H9 (cell line): ENCODE measurements at regions not wholly inside any gene's neighbourhood (a gene's known extent, or its start where the extent isn't known, plus 50 kb on each side); places are given as distances from the start of the nearest gene placed in this dataset.

Experiments
- DNase-seq: peaks from one replicate; pipeline ENCODE4 v3.0.0-alpha.2; 2017
- H2AFZ ChIP-seq: one replicate; pipeline ENCODE4 v1.6.1; 2013; ENCODE audit warnings: mild to moderate bottlenecking, low read length, control low read depth, moderate library complexity
- H2AK5ac ChIP-seq: 2 replicates; pipeline ENCODE4 v1.6.1; 2013; ENCODE audit warnings: low read length, control low read depth, mixed read lengths; ENCODE audit not compliant: insufficient read length
- H2BK120ac ChIP-seq: one replicate; pipeline ENCODE4 v1.6.1; 2013; ENCODE audit warnings: low read depth, mild to moderate bottlenecking, low read length, control low read depth, inconsistent platforms; ENCODE audit not compliant: poor library complexity, severe bottlenecking
- H2BK12ac ChIP-seq: 2 replicates; pipeline ENCODE4 v1.6.1; 2013; ENCODE audit warnings: low read length, control low read depth, mixed read lengths, low read depth; ENCODE audit not compliant: insufficient read length
- H2BK15ac ChIP-seq: 2 replicates; pipeline ENCODE4 v1.6.1; 2013; ENCODE audit warnings: low read depth, low read length, control low read depth
- H2BK20ac ChIP-seq: one replicate; pipeline ENCODE4 v1.6.1; 2013; ENCODE audit warnings: low read depth, mild to moderate bottlenecking, low read length, control low read depth, inconsistent platforms; ENCODE audit not compliant: poor library complexity, severe bottlenecking
- H2BK5ac ChIP-seq: 2 replicates; pipeline ENCODE4 v1.6.1; 2013; ENCODE audit warnings: low read length, control low read depth, mixed read lengths; ENCODE audit not compliant: insufficient read length
- H3K14ac ChIP-seq: 2 replicates; pipeline ENCODE4 v1.6.1; 2013; ENCODE audit warnings: low read length, control low read depth; ENCODE audit not compliant: insufficient read depth
- H3K18ac ChIP-seq: 2 replicates; pipeline ENCODE4 v1.6.1; 2013; ENCODE audit warnings: low read depth, mild to moderate bottlenecking, mixed read lengths, low read length, control low read depth; ENCODE audit not compliant: insufficient read length
- H3K23ac ChIP-seq: 2 replicates; pipeline ENCODE4 v1.6.1; 2013; ENCODE audit warnings: low read length, control low read depth, mixed read lengths, low read depth; ENCODE audit not compliant: insufficient read length
- H3K23me2 ChIP-seq: 2 replicates; pipeline ENCODE4 v1.6.1; 2013; ENCODE audit warnings: low read depth, mild to moderate bottlenecking, mixed read lengths, low read length, control low read depth; ENCODE audit not compliant: insufficient read length, poor library complexity, severe bottlenecking
- H3K27ac ChIP-seq: 2 replicates; pipeline ENCODE4 v1.5.1; 2013; ENCODE audit warnings: low read length, control low read depth, mixed read lengths, low read depth; ENCODE audit not compliant: insufficient read length
- H3K27me3 ChIP-seq: 2 replicates; pipeline ENCODE4 v1.6.1; 2013; ENCODE audit warnings: low read length, control low read depth, inconsistent platforms; ENCODE audit not compliant: insufficient read depth
- H3K4ac ChIP-seq: 2 replicates; pipeline ENCODE4 v1.6.1; 2013; ENCODE audit warnings: low read depth, mild to moderate bottlenecking, control low read depth, inconsistent platforms, low read length, moderate library complexity
- H3K4me1 ChIP-seq: 2 replicates; pipeline ENCODE4 v1.6.1; 2013; ENCODE audit warnings: low read length, control low read depth, inconsistent platforms; ENCODE audit not compliant: insufficient read depth
- H3K4me2 ChIP-seq: 2 replicates; pipeline ENCODE4 v1.6.1; 2013; ENCODE audit warnings: low read length, control low read depth, mixed read lengths; ENCODE audit not compliant: insufficient read length, insufficient read depth
- H3K56ac ChIP-seq: 2 replicates; pipeline ENCODE4 v1.6.1; 2013; ENCODE audit warnings: low read depth, mild to moderate bottlenecking, mixed read lengths, low read length, control low read depth; ENCODE audit not compliant: insufficient read length
- H3K79me1 ChIP-seq: 2 replicates; pipeline ENCODE4 v1.6.1; 2013; ENCODE audit warnings: low read depth, mild to moderate bottlenecking, moderate library complexity, low read length, control low read depth, inconsistent platforms; ENCODE audit not compliant: insufficient read depth, poor library complexity, severe bottlenecking
- H3K79me2 ChIP-seq: 2 replicates; pipeline ENCODE4 v1.6.1; 2013; ENCODE audit warnings: low read length, control low read depth, inconsistent platforms; ENCODE audit not compliant: insufficient read depth
- H3K9ac ChIP-seq: 2 replicates; pipeline ENCODE4 v1.6.1; 2013; ENCODE audit warnings: low read length, control low read depth, mixed read lengths; ENCODE audit not compliant: insufficient read length; ENCODE audit errors: extremely low read depth
- H3K9me3 ChIP-seq: one replicate; pipeline ENCODE4 v1.6.1; 2013; ENCODE audit warnings: low read depth, low read length, inconsistent platforms; ENCODE audit not compliant: control insufficient read depth
- H3T11ph ChIP-seq: one replicate; pipeline ENCODE4 v1.6.1; 2013; ENCODE audit warnings: mild to moderate bottlenecking, low read length, control low read depth, inconsistent platforms
- H4K20me1 ChIP-seq: one replicate; pipeline ENCODE4 v1.6.1; 2013; ENCODE audit not compliant: control insufficient read depth, insufficient read length, insufficient read depth
- H4K5ac ChIP-seq: 2 replicates; pipeline ENCODE4 v1.6.1; 2013; ENCODE audit warnings: low read depth, mild to moderate bottlenecking, mixed read lengths, low read length, control low read depth; ENCODE audit not compliant: insufficient read length
- H4K8ac ChIP-seq: replicated peaks from 2 replicates; pipeline ENCODE4 v1.6.1; 2013; ENCODE audit warnings: low read length, control low read depth, mixed read lengths, low read depth; ENCODE audit not compliant: insufficient read length
- H4K91ac ChIP-seq: 2 replicates; pipeline ENCODE4 v1.6.1; 2013; ENCODE audit warnings: low read depth, mild to moderate bottlenecking, moderate library complexity, mixed read lengths, low read length, control low read depth; ENCODE audit not compliant: insufficient read length
- H3K27ac Mint-ChIP-seq, 3 experiments: 2 replicates in 2 of 3; 3 replicates in 1 of 3; pipeline ENCODE4 v1.8.0; 2020 to 2021; ENCODE audit warnings: mixed read lengths in 3 of 3, mild to moderate bottlenecking in 1 of 3, moderate library complexity in 1 of 3
- H3K27me3 Mint-ChIP-seq: 2 replicates; pipeline ENCODE4 v1.8.0; 2021; ENCODE audit warnings: low read depth, mild to moderate bottlenecking, moderate library complexity, mixed read lengths
- H3K36me3 Mint-ChIP-seq, 3 experiments: 2 replicates in 2 of 3; 3 replicates in 1 of 3; pipeline ENCODE4 v1.8.0; 2020 to 2021; ENCODE audit warnings: low read depth in 3 of 3, mixed read lengths in 3 of 3; ENCODE audit not compliant: insufficient read depth in 1 of 3
- H3K4me1 Mint-ChIP-seq, 2 experiments: 2 replicates each; pipeline ENCODE4 v1.8.0; 2020; ENCODE audit warnings: mixed read lengths in 2 of 2
- H3K4me3 Mint-ChIP-seq, 2 experiments: 2 replicates in 1 of 2; 3 replicates in 1 of 2; pipeline ENCODE4 v1.8.0; 2020 to 2021; ENCODE audit warnings: mild to moderate bottlenecking in 2 of 2, mixed read lengths in 2 of 2, moderate library complexity in 1 of 2
- H3K9me3 Mint-ChIP-seq, 2 experiments: 2 replicates in 1 of 2; 3 replicates in 1 of 2; pipeline ENCODE4 v1.8.0; 2020; ENCODE audit warnings: mild to moderate bottlenecking in 2 of 2, mixed read lengths in 2 of 2, moderate library complexity in 1 of 2
- CTCF ChIP-seq: fragments of 200-600 bp; sonication (generic); conservative IDR thresholded peaks from 3 replicates; pipeline ENCODE4 v1.8.0; 2021; ENCODE audit warnings: antibody characterized with exemption, mild to moderate bottlenecking
- WGBS: extraction: QIAGEN DNeasy Blood & Tissue Kit; methylation state at CpG from one replicate; pipeline ENCODE4 v1.1.7; 2013; ENCODE audit warnings: missing lambda C conversion rate, low lambda C conversion rate, mixed read lengths; ENCODE audit not compliant: insufficient read length; ENCODE audit errors: extremely low coverage; 5-methylcytosine and 5-hydroxymethylcytosine counted together

- Histone ChIP-seq H3K4me2 (no peak overlapping the region), H3K9ac (no peak overlapping the region), H3K4me1 (peaks cover 2% of the 10 kb centered on the region), H3K56ac (no peak overlapping the region), H2BK5ac (no peak overlapping the region), H4K5ac (no peak overlapping the region), H2BK20ac (no peak overlapping the region), H2BK15ac (no peak overlapping the region), H3K27me3 (no peaks in the 10 kb centered on the region), H2BK120ac (no peak overlapping the region), H4K91ac (no peak overlapping the region), H3K18ac (no peak overlapping the region), H3T11ph (no peak overlapping the region), H2BK12ac (no peak overlapping the region), H3K79me2 (no peaks in the 10 kb centered on the region), H4K20me1 (no peaks in the 10 kb centered on the region), H3K79me1 (no peaks in the 10 kb centered on the region), H2AFZ (no peak overlapping the region), H3K9me3 (no peaks in the 10 kb centered on the region), H3K23ac (no peak overlapping the region), H3K4ac (no peak overlapping the region), H3K27ac (no peak overlapping the region), H2AK5ac (no peak overlapping the region), H4K8ac (no peak overlapping the region), H3K14ac (no peak overlapping the region), H3K23me2 (no peaks in the 10 kb centered on the region)
- H3K4me3 Mint-ChIP-seq = no peak overlapping the region
- DNase-seq = no peak
- H3K9me3 Mint-ChIP-seq = no peaks in the 10 kb centered on the region
- peaks cover 4 to 14% of the 10 kb centered on the region in 2 experiments for H3K4me1 Mint-ChIP-seq
- H3K27me3 Mint-ChIP-seq = no peaks in the 10 kb centered on the region; the same call in 1 of the 2 replicates
- H3K36me3 Mint-ChIP-seq = no peaks in the 10 kb centered on the region
- no peak overlapping the region for H3K27ac Mint-ChIP-seq
- WGBS = no CpG with 5 or more reads among the region's 2 CpGs
- no peak; the same call in 1 of the 3 replicates for TF ChIP-seq CTCF
Measured at GRCh38 chr2:161063946-161064306, 96.3 kb upstream of the TANK start.
